ENCODE measurements at regions not wholly inside any gene's neighbourhood (a gene's known extent, or its start where the extent isn't known, plus 50 kb on each side); places are given as distances from the start of the nearest gene placed in this dataset.

DNA sequence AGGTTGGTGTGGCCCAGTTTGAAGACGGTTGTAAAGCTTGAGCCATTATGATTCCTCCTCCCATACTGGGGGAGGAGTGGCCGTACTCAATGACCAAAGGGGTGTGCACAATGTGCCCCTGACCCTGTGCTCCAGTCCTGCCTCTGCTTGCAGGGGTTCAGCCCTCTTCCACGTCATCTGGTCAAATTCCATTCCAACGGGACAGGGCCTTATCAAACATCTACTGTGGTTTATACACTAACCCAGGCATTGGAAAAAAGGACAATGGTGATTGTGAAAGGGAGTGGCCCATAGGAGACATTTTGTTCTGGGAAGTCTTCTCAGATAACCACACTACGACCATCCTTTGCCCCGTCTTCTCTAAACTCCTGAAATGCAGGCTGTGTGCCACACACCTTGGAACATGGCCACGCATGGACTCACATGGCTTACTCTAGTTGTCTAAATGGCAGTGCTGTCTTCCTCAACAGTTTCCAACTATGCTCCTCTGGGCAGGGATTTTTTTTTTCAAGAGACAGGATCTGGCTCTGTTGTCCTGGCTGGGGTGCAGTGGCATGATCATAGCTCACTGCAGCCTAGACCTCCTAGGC is 103.0 kb downstream of the JCAD start:
- TF ChIP-seq CTCF (conservative IDR thresholded peaks at IDR 0.05; ENCODE audit: low read depth, low read length) (no peak), EZH2 (IDR thresholded peaks at IDR 0.05; ENCODE audit: borderline replicate concordance, low read depth, low read length, poor library complexity, severe bottlenecking) (no peak)

All from A673 (cell line).